GM19328 (cell line): ENCODE measurements at regions not wholly inside any gene's neighbourhood (a gene's known extent, or its start where the extent isn't known, plus 50 kb on each side); places are given as distances from the start of the nearest gene placed in this dataset.
"Not testable (repeated sequence)": the region's sequence is repeated elsewhere in the genome, so short reads cannot be mapped to it uniquely, and the experiment has no call there.

ENCODE experiments used
- ATAC-seq: cut with Tn5 transposase; IDR thresholded peaks from one replicate; pipeline ENCODE4 v1.9.1; 2021; ENCODE audit warnings: mild to moderate bottlenecking, moderate library complexity; ENCODE audit not compliant: unreplicated experiment

GRCh38 chr14:86943391-86944365, 1049.3 kb downstream of the GALC start:
- ATAC-seq = no peak

GRCh38 chr14:86942936-86943335, 1050.0 kb downstream of the GALC start:
- ATAC-seq = no peak

DNA sequence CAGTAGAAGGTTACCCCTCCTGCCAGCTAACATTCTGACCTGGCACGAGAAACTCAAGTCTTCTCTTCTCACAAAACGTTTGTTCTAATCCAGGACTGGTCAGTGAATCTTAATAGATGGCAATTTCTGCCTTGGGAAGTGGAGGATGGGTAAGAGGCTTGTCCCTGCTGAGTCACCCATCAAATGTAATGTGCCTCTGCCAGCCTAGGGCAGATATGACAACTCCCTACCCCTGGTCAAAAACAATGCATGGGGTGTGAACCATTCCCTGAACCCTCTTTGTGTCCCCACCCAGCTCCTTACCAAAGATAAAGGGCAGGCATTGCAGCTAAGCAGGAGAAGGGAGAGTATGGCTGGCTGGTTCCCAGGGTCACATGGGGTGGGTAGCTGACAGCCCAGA, 1052.9 kb downstream of the GALC start:
- ATAC-seq = no peak

GRCh38 chr14:86938320-86938719, 1054.7 kb downstream of the GALC start:
- ATAC-seq = no peak

- ATAC-seq = no peak
Observed at GRCh38 chr14:86936556-86936955, 1056.4 kb downstream of the GALC start.

DNA sequence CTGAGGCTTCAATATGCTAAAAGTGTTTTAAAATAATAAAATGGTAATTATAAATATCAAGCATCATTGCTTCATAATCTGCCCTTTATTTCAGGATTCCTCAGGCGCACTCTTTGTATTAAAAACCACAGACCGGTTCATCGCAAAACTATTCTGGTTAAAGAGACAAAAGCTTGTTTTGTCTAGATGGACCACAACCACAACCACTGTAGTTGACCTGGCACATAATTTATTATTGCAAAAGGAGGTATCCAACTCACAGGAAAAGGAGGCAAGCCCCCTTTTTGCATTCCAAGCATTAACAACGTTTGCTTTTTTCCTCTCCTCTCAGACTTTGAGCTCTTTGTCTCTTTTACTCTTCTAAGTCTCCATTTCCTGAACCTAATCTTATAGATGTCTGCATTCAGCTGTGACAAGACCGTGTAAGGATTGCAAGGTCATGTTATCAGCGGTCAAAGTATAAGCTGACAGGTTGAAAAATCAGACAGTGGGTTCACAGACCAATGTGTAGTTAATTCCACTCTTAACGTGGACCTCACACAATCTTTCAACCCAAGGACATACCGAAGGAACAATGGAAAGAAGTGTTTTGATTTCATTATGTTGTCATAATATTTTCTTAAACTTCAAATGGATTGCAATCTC, 1057.6 kb downstream of the GALC start:
- ATAC-seq = no peak

GRCh38 chr14:86933958-86934595, 1058.9 kb downstream of the GALC start:
- no peak for ATAC-seq

- no peak for ATAC-seq
Observed at GRCh38 chr14:86933460-86933859, 1059.5 kb downstream of the GALC start.

DNA sequence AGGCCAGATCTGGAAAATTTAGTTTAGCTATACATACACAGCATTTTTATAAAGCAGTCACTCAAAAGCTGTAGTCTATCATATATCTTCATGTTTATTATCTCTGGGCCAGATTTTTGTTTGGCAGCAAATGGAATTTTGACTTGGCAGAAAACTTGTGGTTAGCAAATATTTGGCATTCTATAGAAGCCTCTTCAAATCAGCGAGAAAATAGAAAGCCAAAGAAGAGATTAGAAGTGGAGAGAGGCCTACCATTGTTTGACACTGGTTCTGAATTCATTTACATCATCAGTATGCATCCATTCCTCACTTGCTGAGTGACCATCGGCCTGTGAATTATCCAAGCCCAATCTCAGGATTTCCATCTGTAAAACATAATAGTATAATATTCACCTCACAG, 1077.6 kb downstream of the GALC start:
- no peak for ATAC-seq

GRCh38 chr14:86912709-86913108, 1080.3 kb downstream of the GALC start:
- no peak for ATAC-seq

DNA sequence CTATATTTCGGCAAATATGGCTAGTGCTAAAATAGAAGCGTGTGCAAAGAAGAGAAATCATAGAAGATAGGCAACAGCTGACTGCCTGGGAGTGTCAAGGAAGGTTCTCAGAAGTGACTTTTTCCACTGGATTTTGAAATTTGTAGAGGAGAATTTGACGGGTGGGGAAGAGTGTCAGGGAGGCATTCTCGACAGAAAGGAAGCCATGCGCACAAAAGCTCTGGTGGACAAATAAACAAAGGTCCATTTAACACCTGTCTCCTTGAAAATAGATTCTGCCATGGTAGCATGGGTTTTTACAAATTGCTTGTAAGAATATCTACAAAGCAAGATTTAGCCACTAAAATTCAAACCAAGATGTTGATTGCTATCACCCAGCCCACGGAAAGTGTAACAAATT, 1081.5 kb downstream of the GALC start:
- ATAC-seq = no peak

DNA sequence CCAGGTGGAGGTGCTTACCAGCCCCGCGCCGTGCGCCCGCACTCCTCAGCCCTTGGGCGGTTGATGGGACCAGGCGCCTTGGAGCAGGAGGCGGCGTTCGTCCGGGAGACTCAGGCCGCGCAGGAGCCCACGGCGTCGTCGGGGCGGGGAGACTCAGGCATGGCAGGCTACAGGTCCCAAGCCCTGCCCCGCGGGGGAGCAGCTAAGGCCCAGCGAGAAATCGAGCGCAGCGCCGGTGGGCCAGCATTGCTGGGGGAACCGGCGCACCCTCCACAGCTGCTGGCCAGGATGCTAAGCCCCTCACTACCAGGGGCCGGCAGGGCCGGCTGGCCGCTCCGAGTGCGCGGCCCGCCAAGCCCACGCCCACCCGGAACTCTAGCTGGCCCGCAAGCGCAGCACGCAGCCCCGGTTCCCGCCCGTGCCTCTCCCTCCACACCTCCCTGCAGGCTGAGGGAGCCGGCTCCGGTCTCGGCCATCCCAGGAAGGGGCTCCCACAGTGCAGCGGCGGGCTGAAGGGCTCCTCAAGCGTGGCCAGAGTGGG, 1087.5 kb downstream of the GALC start:
- ATAC-seq = not testable (repeated sequence)

- ATAC-seq = no peak
Observed at GRCh38 chr14:86902176-86902950, 1090.6 kb downstream of the GALC start.

- no peak for ATAC-seq
Observed at GRCh38 chr14:86897704-86898513, 1095.1 kb downstream of the GALC start.

DNA sequence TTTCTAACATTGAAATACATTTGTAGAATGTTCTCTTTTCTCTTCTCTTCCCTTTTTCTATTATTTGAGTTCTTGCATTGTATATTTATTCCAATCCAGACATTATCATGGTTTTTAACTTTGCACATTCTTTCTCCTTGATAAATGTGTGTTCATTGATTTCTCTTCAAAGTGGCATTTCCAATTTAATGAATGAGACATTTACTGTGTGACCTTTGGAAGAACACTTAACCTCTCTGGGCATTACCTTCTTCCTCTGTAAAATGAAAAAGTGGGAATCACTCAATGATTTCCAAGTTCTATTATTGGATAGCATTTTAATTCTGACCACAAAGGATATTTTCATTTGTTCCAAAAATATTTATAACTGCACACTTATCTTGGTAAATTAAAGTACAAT, 1095.8 kb downstream of the GALC start:
- ATAC-seq = no peak

GRCh38 chr14:86896701-86897100, 1096.3 kb downstream of the GALC start:
- ATAC-seq = no peak

DNA sequence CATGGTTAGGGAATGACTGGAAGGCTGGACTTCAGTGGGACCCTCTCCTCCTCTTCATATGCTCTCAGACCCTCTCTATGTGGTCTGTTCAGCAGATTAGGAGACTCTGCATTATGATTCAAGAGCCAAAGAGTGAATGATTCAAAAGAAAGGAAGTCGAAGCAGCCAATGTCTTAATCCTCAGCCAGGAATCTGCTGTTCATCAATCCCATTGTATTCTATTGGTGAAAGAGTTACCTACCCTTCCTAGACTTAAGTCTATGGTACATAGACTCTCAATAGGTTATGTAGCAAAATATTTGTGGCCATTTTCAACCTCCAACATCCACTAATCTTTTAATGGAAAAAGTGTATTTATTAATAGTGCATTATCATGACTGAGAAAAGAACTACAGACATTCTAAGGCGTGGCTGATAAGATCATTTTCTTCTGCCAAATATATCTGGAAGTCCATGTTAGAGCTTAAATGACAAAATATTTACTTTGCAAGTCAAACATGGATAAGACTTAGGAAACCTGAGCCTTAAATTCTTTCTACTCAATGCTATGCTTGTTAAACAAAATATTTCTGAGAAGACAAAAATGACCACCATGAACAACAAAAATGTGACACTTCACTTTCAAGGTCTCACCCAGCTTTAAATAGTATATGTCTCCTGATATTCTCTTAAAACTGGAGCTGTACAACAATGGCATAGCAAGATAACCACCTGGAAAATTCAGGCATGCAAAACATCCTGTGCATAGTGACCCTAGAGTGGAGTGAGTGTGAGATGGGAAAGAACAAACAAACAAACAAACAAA, 1100.6 kb downstream of the GALC start:
- no peak for ATAC-seq

GRCh38 chr14:86885280-86885679, 1107.7 kb downstream of the GALC start:
- ATAC-seq = no peak

- no peak for ATAC-seq
Observed at GRCh38 chr14:86884498-86884897, 1108.5 kb downstream of the GALC start.
